GM12865 (cell line): ENCODE measurements at regions not wholly inside any gene's neighbourhood (a gene's known extent, or its start where the extent isn't known, plus 50 kb on each side); places are given as distances from the start of the nearest gene placed in this dataset.

Experiments used
- DNase-seq: peaks from one replicate; pipeline ENCODE4 v3.0.0; 2010; ENCODE audit warnings: low read depth
- H3K4me3 ChIP-seq: 2 replicates; pipeline ENCODE4 v1.5.1; 2011; ENCODE audit warnings: mild to moderate bottlenecking, low read depth, low read length, control low read depth
- TF ChIP-seq, protein P1 (sequence below): IDR thresholded peaks from 2 replicates; pipeline ENCODE4 v1.5.1; 2011; ENCODE audit warnings: low read length, control low read depth, low read depth, inconsistent platforms; ENCODE audit not compliant: insufficient read depth; ENCODE audit errors: missing control alignments

DNA sequence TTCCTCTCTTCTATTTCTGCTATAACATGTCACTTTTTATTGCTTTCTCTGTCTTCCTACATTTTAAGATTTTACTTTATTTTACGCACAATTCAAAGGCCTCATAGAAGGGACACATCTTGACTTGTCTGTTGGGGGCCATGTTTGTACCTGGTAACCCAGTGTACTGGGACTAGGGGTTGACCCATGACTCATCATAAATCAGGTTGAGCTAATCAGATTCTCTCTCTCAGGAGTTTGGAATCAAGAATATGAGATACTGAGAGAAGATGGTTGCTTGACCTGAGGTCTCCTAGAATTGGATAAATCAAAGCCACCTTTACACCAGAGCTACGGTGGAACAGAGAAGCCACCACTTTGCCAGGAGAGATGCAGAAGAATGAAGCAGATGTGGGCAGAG, 153.0 kb downstream of the UXS1 start:
- no peak for DNase-seq
- TF ChIP-seq, protein P1, sequence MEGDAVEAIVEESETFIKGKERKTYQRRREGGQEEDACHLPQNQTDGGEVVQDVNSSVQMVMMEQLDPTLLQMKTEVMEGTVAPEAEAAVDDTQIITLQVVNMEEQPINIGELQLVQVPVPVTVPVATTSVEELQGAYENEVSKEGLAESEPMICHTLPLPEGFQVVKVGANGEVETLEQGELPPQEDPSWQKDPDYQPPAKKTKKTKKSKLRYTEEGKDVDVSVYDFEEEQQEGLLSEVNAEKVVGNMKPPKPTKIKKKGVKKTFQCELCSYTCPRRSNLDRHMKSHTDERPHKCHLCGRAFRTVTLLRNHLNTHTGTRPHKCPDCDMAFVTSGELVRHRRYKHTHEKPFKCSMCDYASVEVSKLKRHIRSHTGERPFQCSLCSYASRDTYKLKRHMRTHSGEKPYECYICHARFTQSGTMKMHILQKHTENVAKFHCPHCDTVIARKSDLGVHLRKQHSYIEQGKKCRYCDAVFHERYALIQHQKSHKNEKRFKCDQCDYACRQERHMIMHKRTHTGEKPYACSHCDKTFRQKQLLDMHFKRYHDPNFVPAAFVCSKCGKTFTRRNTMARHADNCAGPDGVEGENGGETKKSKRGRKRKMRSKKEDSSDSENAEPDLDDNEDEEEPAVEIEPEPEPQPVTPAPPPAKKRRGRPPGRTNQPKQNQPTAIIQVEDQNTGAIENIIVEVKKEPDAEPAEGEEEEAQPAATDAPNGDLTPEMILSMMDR = no peak
- H3K4me3 ChIP-seq = no peak overlapping the region

DNA sequence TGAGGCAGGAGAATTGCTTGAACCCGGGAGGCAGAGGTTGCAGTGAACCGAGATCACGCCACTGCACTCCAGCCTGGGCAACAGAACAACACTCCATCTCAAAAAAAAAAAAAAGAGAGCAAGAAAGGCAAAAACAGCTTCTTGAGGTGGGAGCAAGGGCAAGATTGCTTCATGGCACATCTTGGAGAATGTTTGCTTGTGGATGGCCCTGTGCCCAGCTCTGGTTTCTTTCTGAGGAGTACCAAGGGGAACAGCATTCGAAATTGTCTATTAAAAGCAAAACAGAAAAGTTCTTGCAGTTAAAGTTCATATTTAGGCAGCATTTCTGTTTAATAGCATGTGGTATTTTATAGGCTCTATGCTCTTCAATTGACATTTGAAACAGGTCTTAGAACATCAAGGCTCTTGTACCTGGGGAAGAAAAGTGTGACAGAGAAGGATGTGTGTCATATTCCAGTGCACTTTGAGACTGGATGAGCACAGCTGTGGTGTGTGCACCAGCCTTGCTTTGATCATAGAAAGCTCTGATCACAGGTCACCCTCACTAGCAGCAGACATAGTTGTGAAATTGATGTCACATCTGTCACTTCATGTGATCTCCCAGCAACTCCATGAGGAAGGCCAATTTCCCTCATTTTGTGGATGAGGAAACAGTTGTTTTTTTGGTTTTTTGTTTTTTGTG, 154.3 kb downstream of the UXS1 start:
- TF ChIP-seq, protein P1 = no peak
- H3K4me3 ChIP-seq = no peak overlapping the region
- no peak for DNase-seq

DNA sequence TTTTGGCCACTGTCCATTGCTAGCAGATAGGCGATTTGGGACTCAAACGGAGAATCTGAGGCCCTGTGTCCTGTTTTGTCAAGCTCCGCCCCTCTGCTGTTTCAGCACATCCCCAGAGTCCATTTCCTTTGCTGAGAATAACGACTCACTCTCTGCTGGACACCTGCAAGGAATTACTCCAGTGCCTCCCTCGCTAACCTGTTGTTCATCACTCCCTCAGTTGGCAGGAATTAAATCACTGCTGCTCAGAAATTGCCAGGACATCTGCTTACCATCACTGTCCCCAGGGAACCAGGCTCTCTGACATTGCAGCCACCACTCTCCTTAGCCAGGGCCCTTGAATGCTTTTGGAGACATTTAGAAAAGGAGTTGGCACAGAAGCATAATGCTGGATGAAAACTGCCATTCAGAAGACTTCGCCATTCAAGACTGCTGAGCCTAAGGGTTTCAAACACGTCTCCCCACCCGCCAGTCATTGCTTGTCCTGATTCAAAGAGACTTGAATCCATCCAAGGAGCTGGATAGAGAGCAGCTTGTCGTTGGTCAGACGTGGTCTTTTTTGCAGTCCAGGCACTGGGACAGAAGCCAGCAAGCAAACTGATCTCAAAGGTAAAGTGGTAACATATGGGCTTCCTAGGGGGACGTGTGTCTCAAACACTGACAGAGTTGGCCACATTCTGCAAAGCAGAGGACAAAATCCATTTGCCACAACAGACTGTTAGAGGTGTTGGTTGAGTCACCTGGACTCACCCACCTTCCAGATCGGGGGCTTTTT, 155.3 kb downstream of the UXS1 start:
- TF ChIP-seq, protein P1 = no peak
- no peak for DNase-seq
- H3K4me3 ChIP-seq = no peak overlapping the region

DNA sequence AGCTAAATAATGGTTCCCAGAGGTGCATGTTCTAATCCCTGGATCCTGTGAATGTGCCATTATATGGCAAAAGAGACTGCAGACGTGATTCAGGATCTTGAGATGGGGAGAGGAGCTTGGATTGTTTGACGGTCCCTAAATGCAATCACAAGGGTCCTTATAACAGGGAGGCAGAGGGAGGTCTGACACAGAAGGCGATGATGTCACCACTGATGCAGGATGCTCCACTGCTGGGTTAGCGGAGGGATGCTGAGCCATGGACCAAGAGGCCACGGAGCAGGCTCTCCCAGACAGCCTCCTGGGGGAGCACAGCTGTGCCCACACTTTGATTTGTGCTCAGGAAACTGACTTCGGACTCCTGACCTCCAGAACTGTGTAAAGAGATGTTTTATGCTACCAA, 156.2 kb downstream of the UXS1 start:
- DNase-seq = no peak
- TF ChIP-seq, protein P1 = no peak
- H3K4me3 ChIP-seq = no peak overlapping the region

DNA sequence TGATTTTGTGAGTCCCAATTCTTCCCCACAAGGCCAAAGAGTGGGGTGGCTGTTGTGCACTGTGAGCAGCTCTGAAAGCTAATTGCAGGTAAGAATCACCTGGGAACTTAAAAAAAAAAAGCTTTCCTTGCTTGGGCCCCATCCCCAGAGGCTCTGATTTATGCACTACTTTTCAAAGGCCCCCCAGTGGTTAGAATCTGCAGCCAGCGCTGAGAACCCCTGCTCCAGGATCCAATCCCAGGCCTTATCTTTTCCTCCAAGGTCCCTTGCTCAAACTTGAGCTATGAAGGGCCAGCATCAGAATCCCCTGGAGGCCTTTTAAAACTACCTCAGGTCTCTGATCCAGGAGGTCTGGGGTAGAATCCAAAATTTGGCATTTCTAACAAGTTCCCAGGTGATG, 156.8 kb downstream of the UXS1 start:
- TF ChIP-seq, protein P1 = no peak
- no peak for DNase-seq
- H3K4me3 ChIP-seq = no peak overlapping the region

DNA sequence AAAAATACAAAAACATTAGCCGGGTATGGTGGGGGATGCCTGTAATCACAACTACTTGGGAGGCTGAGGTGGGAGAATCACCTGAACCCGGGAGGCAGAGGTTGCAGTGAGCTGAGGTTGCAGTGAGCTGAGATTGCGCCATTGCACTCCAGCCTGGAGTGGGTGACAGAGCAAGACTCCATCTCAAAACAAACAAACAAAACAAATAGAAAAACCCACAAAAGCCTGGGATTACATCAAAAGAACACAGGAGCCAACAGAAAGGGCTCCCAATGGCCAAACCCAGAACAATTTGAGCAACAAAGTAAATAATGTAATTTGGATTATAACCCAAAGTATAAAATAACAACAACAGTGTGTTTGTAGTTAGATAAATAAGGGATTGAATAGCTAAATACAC, 159.8 kb downstream of the UXS1 start:
- TF ChIP-seq, protein P1 = no peak
- no peak for DNase-seq
- H3K4me3 ChIP-seq = no peak overlapping the region

DNA sequence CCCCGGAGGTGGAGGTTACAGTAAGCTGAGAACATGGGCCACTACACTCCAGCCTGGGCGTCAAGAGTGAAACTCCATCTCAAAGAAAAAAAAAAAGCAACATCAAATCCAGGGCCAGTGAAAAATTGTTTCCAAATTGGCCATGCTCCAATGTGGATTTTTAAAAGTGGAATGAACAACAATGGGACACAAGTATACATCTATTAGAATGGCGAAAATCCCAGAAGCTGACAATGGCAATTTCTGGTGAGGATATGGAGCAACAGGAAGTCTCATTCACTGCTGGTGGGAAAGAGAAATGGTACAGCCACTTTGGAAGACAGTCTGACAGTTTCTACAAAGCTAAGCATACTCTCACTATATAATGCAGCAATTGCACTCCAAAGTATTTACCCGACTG, 161.4 kb downstream of the UXS1 start:
- no peak for DNase-seq
- no peak overlapping the region for H3K4me3 ChIP-seq
- TF ChIP-seq, protein P1 = no peak
